ENCODE measurements at regions not wholly inside any gene's neighbourhood (a gene's known extent, or its start where the extent isn't known, plus 50 kb on each side); places are given as distances from the start of the nearest gene placed in this dataset.

DNA sequence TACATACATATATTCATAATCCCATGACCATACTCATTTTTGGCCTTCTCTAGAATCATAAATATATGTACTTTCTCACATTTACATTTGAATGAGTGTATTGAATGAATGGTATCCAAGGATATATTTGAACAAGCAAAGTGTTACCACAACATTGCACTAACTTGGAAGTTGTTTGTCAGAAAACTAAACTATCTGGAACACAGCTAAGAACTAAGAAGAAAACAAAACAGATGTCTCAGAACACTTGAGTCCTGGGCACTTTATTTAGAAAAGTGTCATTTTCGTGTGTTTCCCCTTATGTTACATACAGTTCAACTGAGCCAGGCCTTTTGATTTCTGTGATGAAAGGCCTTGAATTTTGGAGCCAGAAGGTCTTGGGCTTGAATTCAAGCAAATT lies 466.7 kb upstream of the FAT1 start:
- no peak for DNase-seq

DNA sequence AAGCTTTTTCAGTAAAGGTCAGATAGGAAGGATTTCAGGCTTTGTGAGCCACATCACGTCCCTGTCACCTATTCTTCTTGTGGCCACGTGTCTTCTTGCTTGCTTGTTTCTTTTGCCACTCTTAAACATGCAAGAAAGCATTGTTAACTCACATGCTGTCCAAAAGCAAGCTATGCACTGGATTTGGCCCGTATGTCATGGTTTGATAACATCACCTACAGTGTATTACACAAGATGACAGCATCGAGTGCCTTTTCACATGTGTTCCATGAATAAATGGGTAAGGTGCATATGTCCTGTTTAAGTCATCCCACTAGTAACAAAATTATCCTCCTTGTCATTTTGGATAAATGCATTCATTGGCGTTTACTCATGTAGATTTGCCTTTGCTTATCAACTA lies 468.0 kb upstream of the FAT1 start:
- no peak for DNase-seq

DNA sequence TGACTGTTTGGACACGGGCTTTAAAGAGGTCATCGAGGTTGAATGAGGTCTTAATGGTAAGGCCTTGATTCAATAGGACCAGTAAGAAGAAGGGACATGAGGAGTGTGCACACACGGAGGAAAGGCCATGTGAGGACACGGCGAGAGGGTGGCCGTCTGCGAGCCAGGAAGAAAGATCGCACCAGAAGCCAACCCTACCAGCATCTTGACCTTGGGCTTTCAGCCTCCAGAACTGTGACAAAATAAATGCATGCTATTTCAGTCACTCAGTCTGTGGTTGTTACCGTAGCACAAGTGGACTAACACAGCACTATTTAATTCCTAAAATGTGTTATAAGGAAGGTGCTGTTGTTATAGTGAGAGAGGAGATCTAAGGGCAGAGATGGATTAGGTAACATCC lies 468.6 kb upstream of the FAT1 start:
- DNase-seq, result no peak

DNA sequence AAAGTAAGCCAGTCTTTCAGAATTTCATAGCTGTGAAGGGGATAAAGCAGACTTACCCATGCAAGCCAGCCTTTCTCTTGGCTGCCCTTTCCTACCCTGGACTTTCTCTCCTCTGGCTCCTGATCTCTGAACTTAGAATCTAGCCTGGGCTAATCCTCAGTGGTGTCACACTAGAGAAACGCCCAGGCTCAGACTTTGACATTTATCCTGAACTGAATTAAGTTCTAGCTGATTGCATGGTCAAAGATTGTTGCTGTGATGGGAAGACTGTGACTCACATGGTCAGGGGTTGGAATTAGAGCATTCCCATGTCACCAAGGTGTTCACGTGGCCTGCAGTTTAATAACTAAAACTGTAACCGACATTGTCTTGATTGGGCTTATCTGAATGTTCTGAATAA lies 469.5 kb upstream of the FAT1 start:
- DNase-seq, result no peak

DNA sequence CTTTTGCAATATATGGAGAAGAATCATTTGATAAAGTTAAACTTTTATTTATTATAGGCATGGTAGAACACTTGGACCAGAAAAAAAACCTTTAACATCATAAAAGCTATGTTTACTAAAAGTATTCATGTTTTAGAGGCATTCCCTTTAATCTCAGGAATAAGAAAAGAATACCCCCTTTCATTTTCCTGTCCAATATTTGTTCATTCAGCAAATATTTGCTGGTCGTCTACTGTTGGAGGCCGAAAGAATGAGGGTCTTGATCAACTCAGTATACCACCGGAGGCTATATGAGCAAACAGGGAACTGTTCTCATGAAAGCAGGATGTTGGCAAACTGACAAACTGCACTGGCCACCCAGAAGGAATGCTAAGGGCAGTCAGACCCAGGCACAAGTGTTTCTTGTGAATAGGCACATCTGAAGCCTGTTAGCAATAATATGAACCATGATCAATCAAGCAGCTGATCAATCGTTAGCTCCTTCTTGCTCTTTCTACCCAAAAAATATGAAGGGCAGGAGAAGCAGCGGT lies 480.8 kb upstream of the FAT1 start:
- no peak for DNase-seq

DNA sequence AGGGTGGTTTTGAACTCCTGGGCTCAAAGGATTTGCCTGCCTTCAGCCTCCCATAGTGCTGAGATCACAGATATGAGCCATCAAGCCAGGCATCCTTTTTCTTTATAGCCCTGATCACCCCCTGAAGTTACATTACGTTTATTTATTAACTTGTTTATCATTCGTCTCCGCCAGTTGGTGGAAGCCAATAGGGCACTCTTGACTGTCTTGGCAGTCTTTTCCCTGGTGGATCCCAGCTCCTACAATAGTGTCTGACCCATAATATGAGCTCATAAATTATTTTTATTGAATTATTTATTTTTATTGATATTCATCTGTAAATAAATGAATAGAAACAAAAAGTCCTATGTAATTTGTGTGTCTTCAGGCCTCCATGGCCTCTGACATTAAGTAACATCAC lies 484.3 kb upstream of the FAT1 start:
- DNase-seq, result no peak

DNA sequence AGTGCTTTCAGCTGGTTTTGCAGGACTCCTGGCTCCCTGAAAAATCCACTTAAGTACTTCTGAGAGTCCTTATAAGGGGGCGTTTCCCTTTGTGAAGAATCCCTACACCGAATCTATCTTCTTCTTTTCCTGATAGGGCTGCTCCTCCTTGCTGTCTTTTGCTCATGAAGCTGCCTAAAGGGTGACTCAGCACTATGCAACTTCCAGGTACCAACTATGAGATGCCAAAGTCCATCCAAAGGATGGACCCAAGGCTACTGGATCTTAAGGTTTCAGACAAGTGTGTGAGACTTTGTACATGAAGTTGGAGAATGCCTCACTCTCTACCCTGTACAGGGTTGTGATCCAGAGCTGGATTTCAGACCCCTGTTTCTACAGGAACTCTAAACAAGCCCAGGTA lies 485.0 kb upstream of the FAT1 start:
- DNase-seq, result no peak

DNA sequence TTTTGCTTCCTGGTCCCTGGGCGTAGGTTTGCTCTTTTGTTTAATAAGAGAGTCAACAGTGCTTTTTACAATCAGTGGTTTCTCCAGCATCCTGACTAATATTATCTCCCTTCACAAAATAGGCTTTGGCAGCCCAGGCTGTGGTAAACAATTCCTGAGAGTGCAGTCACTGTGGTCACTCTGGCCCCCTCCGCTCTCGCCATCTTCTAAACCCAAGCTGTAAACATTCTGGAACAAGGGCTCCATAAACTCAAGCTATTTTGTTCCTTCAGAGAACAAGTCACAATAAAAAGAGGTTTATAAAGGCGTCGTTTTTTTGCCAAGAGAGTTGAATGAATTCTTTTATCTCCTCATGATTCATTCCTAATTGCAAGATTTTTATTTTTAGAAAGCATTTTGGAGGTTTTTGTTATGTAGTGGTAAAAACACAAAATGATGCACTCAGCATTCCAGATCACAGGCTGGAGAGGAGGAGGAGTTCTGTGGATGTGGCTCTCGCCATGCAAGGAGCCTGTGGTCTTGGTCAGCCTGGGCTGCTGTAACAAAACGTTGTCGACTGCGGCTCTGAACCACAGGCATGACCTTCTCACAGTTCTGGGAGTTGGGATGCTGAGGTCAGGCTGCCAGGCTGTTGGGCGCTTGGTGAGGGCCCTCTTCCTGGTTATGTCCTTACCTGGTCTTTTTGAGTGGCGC lies 486.4 kb upstream of the FAT1 start:
- no peak for DNase-seq

DNA sequence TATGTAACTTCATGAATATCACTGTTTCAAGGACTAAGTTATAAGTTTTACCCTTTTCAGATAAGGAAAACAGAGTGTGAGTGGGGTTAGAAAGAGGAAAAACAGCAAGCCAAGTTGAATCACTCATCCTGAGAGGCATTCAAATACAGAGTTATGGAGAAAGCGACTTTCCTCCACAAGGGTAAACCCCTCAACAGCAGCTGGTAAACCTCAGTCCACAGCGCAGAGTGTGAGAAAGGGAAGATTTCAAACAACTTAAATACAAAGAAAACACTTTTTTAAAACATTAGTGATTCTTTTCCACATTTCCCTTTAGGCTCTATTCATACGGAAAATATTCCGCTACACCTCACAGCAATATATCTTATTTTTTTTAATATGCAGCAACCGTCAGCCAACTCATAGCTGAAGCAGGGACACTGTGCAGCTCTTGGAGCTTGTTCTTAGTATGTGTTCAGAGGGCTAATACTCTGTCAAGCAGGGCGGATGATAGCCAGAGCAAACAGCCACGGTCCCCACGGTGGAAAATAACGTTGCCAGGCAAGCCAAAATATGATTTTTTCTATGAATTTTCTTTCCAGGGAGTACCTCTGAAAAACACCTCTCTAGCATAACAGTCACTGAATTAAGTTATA lies 488.9 kb upstream of the FAT1 start:
- no peak for DNase-seq

DNA sequence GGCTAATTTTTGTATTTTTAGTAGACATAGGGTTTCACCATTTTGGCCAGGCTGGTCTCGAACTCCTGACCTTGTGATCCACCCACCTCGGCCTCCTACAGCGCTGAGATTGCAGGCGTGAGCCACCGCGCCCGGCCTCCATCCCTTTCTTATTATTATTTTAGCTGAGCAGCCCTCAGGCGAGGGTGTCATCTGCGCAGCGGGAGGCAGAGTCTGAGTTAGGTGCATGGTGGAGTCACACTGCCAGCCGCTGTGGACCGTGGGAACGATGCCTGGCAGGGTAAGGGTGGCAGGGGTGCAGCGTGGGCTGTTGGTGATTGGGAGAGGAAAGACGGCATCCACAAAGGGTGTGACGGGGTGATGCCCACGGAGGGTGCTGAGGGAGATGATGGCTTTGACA lies 491.8 kb upstream of the FAT1 start:
- no peak for DNase-seq

DNA sequence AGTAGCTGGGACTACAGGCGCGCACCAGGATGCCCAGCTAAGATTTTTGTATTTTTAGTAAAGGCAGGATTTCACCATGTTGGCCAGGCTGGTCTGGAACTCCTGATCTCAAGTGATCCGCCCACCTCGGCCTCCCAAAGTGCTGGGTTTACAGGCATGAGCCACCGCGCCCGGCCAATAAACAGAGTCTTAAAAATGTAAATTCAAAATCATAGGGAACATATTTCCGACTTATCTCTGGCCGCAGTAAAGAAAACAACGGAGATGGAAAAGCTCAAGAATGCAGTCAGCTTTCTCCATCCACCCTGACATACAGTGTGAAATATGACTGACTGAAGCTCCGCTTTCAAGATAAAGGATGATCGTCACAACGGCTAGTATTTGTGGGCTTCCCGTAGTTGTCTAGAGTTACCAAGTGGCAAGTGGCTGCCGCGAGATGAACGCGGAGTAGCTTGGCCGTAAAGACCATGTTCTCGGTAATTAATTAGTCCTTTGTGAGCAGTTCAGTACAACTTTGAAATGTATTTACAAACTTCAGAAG lies 495.1 kb upstream of the FAT1 start:
- no peak for DNase-seq

DNA sequence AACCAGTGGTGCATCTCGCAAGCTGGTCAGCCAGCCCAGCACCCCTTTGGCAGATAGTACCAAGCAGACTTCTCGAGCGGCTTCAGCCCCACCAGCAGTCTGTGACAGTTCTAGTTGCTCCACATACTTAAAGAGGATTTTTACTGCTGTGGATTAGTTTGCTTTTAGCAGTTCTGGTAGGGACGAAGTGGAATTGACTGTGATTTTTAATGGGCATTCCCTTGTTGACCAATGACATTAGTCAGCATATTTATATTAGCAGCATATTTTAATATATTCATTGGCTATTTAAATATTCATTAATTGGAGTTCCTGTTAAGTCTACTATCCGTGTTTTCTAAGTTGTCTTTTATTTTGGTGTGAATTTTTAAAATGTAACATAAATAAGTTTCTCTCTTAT lies 500.9 kb upstream of the FAT1 start:
- DNase-seq, result no peak

DNA sequence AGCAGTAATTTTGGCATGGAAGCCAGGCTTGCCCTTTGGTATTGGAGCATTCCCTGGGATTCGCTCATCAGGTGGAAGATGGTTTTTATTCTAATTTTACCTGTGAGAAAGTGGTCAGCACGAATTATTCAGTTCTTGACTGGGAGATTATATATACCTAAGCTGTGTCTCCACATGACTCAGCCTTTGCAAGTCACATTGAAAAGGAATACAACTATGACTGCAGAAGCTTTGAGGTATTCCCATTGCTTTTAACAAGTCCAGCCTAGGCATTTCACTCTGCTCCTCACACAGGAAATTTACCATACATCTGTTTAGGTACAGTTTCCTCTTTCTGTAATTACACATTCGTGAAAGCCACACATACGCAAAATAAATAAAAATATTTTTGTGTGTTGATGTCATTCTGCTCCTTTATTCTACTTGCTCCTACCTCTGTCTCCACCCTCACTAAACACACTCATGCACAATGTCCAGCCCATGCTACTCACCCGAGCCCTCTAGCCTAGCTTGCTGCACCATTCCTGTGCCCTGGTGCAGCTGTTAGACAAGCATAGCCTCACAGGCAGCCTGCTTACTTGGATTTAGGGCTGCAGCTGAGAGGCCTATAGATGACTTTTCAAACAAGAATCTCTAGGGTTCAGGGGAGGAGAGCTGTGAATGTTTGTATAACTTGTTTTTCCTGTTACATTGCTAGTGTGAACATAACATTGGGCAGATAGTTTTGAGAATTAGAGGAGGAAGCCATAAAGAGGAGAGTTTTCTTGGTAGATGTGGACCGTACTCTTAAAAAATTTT lies 504.4 kb upstream of the FAT1 start:
- DNase-seq, result no peak

DNA sequence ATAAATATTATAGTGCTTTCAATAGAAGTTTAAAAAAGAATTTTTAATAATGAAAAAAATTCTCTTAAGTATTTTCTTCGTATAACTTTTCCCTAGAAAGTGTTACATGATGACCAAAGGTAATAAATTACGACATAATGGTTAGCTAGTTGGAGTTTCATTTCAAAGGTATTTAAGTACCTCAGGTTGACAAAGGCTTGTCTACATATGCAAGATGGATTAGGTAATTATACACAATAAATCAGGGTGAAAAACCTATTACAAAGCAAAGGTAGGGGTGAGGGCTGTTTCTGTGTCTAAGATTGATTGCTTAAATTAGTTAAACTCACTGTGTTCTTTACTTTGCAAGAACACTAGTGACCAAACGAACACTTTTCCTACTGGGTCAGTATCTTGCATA lies 508.5 kb upstream of the FAT1 start:
- DNase-seq, result no peak

DNA sequence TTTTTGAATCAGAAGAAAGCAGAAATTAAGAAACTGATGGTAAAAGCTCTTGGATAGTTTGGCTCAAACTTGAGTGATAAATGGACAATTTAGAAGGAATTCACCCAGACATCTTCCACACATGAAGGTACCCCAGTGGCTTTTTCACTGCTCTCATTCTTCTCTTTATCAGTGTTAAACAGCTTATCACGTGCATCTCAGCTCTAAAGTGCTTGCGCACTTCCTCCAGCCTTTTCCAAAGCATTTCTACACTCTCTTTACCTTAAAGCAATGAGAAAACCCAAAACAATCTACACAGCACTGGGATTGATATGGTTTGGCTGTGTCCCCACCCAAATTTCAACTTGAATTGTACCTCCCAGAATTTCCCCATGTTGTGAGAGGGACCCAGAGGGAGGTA lies 509.1 kb upstream of the FAT1 start:
- no peak for DNase-seq

DNA sequence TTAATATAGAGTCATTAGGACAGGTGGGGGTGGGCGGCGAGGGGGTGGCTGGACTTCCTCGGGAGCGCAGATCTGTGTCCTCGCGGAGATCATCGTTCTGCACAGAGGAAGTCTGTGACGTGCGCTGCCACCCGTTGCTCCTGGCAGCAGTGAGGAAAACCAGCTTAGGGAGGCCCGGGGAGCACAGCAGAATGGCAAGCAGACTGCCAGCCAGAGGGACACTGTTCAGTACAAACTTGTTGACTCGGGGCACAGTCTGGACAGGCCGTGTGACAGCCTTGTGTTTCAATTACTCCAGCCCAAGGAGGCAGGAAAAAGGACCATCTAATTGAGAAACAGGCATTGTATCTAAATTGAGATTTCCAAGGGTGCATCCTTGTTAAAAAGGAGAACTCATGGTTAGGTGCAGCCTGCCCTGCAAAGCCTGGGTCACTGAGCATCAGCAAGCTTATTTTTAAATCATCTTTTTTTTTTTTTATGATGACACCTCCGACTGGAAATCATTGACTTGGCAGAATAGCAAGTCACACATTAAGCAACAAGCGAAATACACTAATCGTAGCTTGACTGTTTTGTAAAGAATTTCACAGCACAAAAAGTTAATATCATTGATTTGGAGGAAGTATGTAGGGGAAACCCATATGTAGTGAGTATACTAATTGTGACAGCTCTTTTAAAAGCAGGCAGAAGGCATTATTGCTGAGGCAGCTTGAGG lies 512.0 kb upstream of the FAT1 start:
- DNase-seq, result no peak

DNA sequence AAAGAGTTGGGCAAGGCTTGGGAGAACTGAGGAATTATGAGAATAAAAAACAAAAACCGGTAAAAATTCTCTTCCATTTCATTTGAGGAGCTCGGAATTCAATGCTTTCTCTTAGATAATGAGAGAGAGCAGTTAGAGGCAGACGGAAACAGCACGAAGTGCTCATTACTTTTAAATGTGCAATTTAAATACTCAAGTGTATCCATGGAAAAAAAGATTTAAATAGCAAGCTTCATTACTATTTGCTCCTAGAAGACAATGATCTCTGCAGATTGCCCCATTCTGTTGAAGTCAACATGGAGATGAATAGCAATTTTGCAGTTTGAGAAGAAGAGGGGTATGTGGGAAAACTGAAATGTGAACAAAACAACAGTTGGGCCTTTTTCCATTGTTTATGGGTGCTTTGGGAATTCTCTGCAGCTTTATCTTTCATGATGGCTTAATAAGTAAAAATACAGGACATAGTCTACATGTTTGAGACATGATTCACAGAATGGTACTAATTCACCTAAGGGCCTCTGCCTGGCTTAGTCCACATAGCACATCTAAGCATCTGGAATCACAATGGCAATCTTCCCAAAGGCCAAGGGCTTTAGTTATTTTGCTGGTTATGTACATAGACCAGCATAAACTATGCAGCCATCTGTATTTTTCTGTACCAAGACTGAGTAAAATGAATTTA lies 512.7 kb upstream of the FAT1 start:
- DNase-seq, result no peak

DNA sequence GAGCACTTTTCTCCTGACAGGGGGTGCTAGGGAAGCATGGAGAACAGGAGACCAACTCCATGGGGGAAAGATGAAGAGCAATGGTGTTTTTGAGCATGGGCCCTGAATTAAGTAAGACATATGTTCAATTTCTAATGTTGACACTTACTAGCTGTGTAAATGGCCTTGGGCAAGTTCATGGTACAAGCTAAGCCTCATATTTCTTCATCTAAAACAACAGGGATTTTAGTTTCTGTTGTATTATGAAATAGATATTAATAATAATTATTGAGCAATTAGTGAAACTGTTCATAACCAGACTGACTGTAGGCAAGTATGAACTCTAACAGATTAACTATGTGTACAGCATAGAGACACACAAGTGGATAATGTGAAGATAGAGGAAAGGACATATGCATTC lies 515.0 kb upstream of the FAT1 start:
- DNase-seq, result no peak

DNA sequence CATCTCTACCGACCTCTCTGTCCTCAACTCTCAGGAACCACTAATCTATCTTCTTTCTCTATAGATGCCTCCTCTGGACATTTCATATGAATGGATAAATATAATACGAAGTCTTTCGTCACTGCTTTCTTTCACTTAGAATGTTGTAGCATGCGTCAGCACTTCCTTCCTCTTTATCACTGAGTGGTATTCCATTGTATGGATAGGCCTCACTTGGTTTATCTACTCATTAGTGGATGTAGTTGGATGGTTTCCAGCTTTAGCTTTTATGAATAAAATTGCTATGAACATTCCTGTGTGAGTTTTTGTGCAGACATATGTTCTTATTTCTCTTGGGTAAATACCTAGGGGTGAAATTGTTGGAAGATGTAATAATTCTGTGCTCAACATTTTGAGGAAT lies 528.2 kb upstream of the FAT1 start:
- no peak for DNase-seq

DNA sequence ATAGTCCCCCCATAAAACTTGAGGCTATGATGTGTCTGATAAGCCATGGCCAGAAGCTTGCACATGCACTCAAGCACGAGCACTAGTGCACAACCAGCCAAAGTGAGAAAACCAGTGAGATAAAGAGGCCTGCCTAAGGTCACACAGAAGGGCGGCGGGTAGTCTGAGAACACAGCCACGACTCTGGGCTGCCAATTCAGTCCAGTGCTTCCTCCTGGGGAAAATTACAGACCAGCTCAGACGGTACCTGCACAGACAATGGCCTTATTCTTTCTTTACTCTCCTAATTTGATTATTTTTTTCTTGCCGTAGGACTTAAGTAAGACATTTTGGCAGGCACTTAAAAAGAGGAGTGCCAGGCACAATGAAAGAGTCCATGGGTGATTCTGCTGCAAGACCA lies 533.2 kb upstream of the FAT1 start:
- DNase-seq, result no peak

DNA sequence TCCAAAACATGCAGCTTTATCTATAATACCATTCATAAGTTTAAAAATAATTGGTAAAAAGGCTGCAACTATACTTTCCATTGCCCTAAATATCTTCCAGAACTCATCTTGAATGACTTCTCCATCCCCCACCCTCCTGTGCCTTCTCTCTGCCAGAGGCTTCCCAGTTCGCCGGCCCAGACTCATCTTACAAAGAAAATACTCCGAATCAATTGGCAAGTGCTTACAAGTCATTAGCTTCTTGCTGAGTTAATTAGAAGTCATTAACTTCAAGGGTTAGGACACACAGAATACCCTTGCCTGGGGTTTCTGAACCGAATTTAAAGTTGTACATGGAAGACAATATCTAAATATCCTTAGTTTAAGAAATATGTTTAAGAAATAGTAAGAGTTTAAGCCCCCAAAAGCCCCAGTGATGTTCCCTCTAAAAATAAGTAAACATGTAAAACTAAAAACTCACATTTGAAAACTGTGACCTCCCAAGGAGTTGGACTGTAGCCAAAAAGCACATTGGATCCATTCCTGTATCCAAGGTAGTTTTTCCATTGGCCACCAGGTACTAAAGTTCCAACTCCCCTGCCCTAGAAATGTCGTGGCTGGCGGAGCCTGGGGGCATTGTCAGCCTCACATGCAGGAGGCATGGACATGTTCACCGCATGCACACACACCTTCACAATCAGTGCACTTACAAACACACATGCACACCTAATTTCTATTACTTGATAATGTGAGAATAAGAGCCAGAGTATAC lies 535.2 kb upstream of the FAT1 start:
- no peak for DNase-seq

DNA sequence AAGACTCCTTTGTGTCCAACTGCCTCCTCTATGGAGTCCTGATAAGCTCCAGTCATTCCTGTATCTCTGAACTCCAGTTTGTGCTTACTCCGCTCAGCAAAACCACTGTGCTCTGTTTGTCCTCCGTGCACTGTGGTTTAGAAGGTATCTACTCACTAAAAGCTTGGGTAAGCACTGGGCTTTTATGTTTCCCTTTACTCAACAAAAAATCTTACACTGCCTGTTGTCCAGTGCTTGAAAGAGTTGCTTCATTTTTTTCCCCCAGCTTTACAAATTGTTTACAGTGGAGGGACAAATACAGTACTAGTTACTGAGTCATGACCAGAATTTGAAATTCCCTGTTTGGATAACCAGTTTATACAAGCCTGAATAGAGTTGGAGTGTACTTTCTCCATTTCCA lies 545.3 kb upstream of the FAT1 start:
- no peak for DNase-seq

All from activated gamma-delta T cell (primary cell).